Skin epidermis (tissue), 12 donors: ENCODE measurements at regions not wholly inside any gene's neighbourhood (a gene's known extent, or its start where the extent isn't known, plus 50 kb on each side); places are given as distances from the start of the nearest gene placed in this dataset.

Experiments
- H3K27ac ChIP-seq, 21 experiments: fragments of 200-600 bp; sonication (generic) in 11 of 21; one replicate each; pipeline ENCODE4 v1.5.0; 2020; ENCODE audit warnings: mild to moderate bottlenecking in 3 of 21, inconsistent platforms in 2 of 21, moderate library complexity in 2 of 21
- H3K4me3 ChIP-seq, 7 experiments: fragments of 200-600 bp; sonication (generic) in 2 of 7; one replicate each; pipeline ENCODE4 v1.5.0; 2020; ENCODE audit warnings: inconsistent platforms in 2 of 7, mild to moderate bottlenecking in 2 of 7, moderate library complexity in 1 of 7

GRCh38 chr6:139828751-139829519 lies 454.5 kb upstream of the CITED2 start:
- Histone ChIP-seq H3K4me3 (no peak overlapping the region), H3K27ac (no peak overlapping the region)

- H3K4me3 ChIP-seq, result no peak overlapping the region
- no peak overlapping the region for H3K27ac ChIP-seq
These were observed 451.5 kb upstream of the CITED2 start for GRCh38 chr6:139825935-139826374.

GRCh38 chr6:139824864-139825263 lies 450.4 kb upstream of the CITED2 start:
- Histone ChIP-seq H3K4me3 (no peak overlapping the region), H3K27ac (no peak overlapping the region)

- Histone ChIP-seq H3K27ac (no peak overlapping the region), H3K4me3 (no peak overlapping the region)
These were observed 449.3 kb upstream of the CITED2 start for GRCh38 chr6:139823808-139824126.

- Histone ChIP-seq H3K27ac (no peak overlapping the region), H3K4me3 (no peak overlapping the region)
These were observed 448.8 kb upstream of the CITED2 start for GRCh38 chr6:139823099-139823807.

- Histone ChIP-seq H3K4me3 (no peak overlapping the region), H3K27ac (no peak overlapping the region)
These were observed 447.3 kb upstream of the CITED2 start for GRCh38 chr6:139821676-139822223.

- Histone ChIP-seq H3K27ac (no peak overlapping the region), H3K4me3 (no peak overlapping the region)
These were observed 445.8 kb upstream of the CITED2 start for GRCh38 chr6:139820210-139820609.

- no peak overlapping the region for H3K27ac ChIP-seq
- no peak overlapping the region for H3K4me3 ChIP-seq
These were observed 445.3 kb upstream of the CITED2 start for GRCh38 chr6:139819776-139820175.

GRCh38 chr6:139812939-139813338 lies 438.5 kb upstream of the CITED2 start:
- no peak overlapping the region for H3K27ac ChIP-seq

GRCh38 chr6:139801571-139802321 lies 427.3 kb upstream of the CITED2 start:
- Histone ChIP-seq H3K27ac (no peak overlapping the region), H3K4me3 (no peak overlapping the region)

More at GRCh38 chr6:139812939-139813338, 438.5 kb upstream of the CITED2 start:
- H3K4me3 ChIP-seq, result no peak overlapping the region

- Histone ChIP-seq H3K4me3 (no peak overlapping the region), H3K27ac (no peak overlapping the region)
These were observed 426.4 kb upstream of the CITED2 start for GRCh38 chr6:139800837-139801236.

GRCh38 chr6:139790527-139790926 lies 416.1 kb upstream of the CITED2 start:
- H3K27ac ChIP-seq, result no peak overlapping the region
- no peak overlapping the region for H3K4me3 ChIP-seq

GRCh38 chr6:139784222-139784769 lies 409.8 kb upstream of the CITED2 start:
- H3K4me3 ChIP-seq, result no peak overlapping the region
- no peak overlapping the region for H3K27ac ChIP-seq

GRCh38 chr6:139779988-139780774 lies 405.7 kb upstream of the CITED2 start:
- Histone ChIP-seq H3K27ac (no peak overlapping the region), H3K4me3 (no peak overlapping the region)

GRCh38 chr6:139778688-139779087 lies 404.2 kb upstream of the CITED2 start:
- H3K4me3 ChIP-seq, result no peak overlapping the region
- no peak overlapping the region for H3K27ac ChIP-seq

GRCh38 chr6:139778106-139778505 lies 403.7 kb upstream of the CITED2 start:
- Histone ChIP-seq H3K4me3 (no peak overlapping the region), H3K27ac (no peak overlapping the region)

- Histone ChIP-seq H3K27ac (no peak overlapping the region), H3K4me3 (no peak overlapping the region)
These were observed 402.9 kb upstream of the CITED2 start for GRCh38 chr6:139777202-139777970.

- Histone ChIP-seq H3K27ac (no peak overlapping the region), H3K4me3 (no peak overlapping the region)
These were observed 401.6 kb upstream of the CITED2 start for GRCh38 chr6:139776041-139776440.

GRCh38 chr6:139768196-139768595 lies 393.7 kb upstream of the CITED2 start:
- Histone ChIP-seq H3K27ac (no peak overlapping the region), H3K4me3 (no peak overlapping the region)
